CMK (cell line): ENCODE measurements at regions not wholly inside any gene's neighbourhood (a gene's known extent, or its start where the extent isn't known, plus 50 kb on each side); places are given as distances from the start of the nearest gene placed in this dataset.
"Not testable (repeated sequence)": the region's sequence is repeated elsewhere in the genome, so short reads cannot be mapped to it uniquely, and the experiment has no call there.

Source experiments
- DNase-seq: peaks from one replicate; pipeline ENCODE4 v3.0.0-alpha.2; 2010; ENCODE audit warnings: low read depth

DNA sequence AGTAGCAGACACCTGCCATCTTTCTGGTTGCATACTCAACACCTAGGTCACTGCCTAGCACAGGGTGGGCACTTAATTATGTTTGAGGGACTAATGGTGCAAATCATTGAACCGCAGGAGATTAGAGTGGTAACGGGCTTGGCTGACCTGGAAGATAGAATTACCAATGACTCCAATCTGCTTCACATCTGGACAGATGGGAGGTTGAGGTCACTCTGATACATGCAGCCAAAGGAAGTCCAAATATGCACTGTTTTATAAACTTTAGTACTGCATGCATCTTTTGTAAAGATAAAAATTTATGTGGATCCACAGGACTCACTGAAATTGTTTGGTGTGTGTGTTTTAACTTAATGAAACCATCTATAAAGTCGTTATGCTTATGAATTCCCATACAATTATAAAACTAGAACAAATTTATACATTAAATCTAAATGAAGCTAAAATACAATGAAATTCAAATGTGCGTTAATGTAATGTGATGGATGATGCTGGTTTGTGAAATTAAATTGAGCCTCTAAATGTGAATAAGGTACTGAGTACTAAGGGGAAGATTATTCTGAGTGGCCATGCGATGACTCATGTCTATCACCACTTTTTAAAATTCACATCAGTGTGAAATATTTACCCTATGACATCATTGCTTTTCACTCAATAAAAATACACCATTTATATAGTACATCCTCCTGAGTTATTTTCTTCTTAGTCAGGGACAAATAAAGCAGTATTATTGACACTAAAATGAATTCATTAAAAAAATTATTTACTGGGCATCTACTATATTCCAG is 224.7 kb upstream of the FAM78B start:
- no peak for DNase-seq

DNA sequence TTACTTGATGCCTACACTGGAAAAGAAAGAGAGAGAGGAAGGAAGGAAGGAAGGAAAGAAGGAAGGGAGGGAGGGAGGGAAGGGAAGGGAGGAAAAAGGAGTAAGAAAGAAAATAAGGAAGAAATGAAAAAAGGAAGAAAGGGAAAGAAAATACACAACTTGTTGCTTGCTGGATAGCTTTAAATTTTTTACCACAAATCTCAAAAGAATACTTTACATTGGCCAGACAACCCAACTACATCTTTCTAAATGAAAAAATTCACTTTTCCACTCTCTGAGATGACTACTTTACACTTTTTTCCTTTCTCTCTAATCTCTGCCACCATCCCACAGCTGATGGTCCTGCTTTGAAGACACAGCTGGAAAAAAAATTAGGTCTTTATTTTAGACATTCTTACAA is 228.9 kb upstream of the FAM78B start:
- DNase-seq, result no peak

DNA sequence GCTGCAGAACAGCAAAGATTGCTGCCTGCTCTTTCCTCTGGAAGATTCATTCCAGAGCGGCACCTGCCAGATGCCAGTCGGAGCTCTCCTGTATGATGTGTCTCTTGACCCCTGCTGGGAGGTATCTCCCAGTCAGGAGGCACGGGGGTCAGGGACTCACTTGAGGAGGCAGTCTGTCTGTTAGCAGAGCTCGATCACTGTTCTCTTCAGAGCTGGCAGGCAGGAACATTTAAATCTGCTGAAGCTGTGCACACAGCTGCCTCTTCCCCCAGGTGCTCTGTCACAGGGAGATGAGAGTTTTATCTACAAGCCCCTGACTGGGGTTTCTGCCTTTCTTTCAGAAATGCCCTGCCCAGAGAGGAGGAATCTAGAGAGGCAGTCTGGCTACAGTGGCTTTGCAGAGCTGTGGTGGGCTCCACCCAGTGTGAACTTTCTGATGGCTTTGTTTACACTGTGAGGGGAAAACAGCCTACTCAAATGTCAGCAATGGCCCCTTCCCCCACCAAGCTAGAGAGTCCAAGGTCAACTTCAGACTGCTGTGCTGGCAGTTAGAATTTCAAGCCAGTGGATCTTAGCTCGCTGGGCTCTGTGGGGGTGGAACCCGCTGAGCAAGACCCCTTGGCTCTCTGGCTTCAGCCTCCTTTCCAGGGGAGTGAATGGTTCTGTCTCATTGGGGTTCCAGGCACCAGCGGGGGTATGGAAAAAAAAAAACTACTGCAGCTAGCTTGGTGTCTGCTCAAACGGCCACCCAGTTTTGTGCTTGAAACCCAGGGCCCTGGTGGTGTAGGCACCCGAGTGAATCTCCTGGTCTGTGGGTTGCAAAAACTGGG is 242.7 kb upstream of the FAM78B start:
- DNase-seq, result not testable (repeated sequence)

DNA sequence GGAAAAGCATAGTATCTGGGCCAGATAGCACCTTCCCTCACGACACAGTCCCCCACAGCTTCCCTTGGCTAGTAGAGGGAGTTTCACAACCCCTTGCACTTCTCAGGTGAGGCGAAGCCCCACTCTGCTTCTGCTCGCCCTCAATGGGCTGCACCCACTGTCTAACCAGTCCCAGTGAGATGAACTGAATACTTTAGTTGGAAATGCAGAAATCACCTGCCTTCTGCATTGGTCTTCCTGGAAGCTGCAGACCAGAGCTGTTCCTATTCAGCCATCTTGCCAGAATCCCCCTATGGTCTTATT is 243.2 kb upstream of the FAM78B start:
- no peak for DNase-seq

DNA sequence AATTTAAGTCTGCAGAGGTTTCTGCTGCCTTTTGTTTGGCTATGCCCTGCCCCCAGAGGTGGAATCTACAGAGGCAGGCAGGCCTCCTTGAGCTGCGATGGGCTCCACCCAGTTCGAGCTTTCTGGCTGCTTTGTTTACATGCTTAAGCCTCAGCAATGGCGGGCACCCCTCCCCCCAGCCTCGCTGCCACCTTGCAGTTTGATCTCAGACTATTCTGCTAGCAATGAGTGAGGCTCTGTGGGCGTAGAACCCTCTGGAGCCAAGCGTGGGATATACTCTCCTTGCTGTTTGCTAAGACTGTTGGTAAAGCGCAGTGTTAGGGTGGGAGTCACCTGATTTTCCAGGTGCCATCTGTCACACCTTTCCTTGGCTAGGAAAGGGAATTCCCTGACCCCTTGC is 250.0 kb upstream of the FAM78B start:
- not testable (repeated sequence) for DNase-seq

DNA sequence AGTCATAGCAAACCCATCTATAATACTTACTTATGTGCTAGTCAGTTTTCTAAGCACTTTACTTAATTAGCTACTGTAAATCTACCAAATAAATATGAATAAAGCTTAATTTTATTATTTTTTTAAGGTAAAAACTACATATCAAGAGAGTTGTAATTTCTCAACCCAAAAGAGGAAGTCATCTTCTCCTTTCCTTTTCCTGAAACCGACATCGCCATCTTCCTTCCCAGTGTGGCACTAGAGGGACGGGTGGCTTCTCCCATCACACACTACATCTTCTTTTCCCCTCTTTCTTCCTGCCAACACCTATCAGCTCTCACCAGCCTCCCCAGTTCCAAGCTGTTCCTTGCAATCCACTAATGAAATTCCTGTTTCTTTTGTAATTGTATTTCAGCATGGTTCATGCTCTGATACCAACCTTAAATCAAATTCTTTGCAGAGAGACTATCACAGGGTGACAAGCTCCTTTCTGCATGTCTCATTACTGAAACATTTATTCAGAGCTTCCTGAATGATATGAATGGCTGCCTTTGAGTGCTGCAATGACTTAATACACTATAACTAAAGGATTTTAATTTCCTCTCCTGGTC is 251.6 kb upstream of the FAM78B start:
- no peak for DNase-seq

DNA sequence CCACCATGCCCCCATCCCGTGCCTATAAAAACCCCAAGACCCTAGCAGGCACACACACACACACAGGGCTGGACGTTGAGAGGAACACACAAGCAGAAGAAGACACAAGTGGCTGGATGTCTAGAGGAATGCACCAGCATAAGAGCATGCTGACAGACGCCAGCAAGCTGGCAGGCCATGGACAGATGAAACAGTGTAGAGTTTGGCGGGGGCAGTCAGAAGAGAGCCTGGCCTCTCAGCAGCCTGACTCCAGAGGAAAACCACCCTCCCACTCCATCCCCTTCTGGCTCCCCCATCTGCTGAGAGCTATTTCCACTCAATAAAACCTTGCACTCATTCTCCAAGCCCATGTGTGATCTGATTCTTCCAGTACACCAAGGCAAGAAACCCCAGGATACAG is 255.8 kb upstream of the FAM78B start:
- not testable (repeated sequence) for DNase-seq

DNA sequence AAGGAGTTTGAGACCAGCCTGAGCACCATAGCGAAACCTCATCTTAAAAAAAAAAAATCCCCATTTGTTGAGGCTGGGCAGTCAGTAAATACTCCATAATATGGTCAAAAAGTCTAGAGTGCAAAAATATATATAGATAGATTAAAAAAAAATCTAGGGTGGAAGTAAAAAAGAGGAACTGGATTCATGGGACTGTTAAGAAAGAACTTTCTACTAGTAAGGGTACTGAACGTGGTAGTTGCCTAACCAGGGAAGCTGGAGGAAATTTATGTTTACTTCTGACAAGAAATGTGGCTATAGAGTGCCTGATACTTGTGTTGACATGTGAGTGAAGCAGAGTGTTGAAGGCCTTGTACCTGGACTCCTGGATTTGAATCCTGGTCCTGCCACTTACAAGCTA is 265.9 kb upstream of the FAM78B start:
- no peak for DNase-seq

DNA sequence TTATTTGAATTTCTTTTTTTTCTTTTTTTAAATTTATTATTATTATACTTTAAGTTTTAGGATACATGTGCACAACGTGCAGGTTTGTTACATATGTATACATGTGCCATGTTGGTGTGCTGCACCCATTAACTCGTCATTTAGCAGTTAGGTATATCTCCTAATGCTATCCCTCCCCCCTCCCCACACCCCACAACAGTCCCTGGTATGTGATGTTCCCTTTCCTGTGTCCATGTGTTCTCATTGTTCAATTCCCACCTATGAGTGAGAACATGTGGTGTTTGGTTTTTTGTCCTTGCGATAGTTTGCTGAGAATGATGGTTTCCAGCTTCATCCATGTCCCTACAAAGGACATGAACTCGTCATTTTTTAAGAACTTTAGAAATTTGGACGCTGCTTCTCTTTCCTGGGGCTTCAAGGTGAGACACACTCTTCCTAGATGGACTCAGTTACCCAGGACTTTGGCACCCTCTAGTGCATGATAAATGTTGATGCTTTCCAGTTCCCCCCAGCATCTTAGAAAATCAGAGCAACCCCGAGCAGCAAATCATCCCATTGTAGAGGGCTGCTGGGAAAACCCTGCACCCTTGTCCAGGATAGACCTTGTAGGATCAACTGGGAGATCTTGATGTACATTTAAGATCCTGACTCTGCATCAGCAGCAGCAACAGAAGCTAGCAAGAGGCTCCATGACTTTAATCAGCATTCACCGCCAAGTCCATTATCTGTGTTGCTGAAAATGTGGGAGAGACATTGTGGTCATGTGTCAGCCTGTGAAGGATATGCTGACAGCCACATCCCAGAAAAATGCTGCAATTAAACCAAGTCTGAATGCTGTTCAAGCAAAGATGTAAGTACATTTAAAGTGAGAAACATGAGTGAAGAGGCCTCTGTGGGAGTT is 266.9 kb upstream of the FAM78B start:
- not testable (repeated sequence) for DNase-seq

DNA sequence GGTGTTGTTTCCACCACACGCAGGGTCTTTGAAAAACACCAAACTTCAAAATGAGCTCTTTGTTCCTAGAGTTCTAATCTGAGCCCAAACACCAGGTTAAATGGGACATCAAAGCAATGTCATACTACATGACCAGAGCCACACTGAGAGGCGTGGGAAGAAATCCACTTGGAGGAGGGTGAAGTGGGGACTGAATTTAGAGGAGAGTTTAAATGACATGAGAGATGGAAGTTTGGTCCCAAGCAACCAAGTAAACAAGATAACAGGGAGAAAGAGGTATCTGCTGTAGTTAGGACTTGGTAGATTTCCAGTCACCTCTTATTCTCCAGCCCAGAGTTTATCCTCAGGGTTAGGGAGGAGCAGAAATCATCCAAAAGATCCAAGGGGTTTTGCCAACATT is 290.9 kb upstream of the FAM78B start:
- DNase-seq, result no peak

DNA sequence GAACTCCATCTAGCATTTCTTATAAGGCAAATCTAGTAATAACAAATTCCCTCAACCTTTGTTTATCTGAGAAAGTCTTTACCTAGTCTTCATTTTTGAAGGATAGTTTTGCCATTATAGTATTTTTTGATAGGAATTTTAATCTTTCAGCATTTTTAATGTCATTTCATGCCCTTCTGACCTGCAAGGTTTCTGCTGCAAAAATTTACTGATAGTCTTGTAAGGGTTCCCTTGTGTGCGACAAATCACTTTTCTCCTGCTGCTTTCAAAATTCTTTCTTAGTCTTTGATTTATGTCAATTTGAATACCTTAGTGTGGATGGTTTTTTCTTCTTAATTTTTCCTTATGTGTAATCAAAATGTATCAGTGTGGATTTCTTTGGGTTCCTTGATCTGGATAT is 297.5 kb upstream of the FAM78B start:
- no peak for DNase-seq

DNA sequence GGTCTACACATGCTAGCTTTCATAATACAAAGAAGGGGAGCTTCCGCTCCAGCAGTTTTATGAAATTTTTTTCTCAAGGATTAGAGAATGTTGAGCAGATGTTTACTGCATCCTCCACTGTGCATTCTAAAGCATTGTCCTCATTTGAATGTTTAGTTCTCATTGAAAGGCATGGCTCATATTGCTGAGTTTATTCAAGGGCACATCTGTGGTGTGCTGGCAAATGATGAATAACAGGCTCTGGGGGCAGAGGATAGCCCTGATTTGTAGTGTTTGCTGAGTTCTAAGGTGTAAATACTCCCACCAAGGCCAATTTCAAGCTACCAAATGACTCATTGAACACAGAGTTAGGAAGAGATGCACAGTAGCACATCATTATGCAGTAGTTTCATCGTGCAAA is 303.2 kb upstream of the FAM78B start:
- no peak for DNase-seq

DNA sequence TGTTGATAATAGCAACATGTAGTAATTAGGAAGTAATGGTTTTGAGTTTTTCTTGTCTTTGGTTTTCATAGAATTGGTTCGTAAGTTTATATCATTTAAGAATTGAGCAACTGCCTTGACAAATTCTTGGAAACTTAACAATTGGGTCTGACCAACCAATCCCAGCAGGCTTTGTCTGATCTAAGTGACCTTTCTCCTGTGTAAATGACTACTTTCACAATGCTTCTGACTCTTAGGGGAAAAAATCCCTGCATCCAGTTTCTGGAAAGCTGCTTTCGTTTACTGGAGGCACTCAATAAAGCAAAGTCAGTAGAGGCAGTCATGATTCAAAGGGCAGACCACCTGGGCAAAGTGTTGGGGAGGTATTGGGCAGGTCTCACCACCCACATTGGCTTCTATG is 303.6 kb upstream of the FAM78B start:
- no peak for DNase-seq

DNA sequence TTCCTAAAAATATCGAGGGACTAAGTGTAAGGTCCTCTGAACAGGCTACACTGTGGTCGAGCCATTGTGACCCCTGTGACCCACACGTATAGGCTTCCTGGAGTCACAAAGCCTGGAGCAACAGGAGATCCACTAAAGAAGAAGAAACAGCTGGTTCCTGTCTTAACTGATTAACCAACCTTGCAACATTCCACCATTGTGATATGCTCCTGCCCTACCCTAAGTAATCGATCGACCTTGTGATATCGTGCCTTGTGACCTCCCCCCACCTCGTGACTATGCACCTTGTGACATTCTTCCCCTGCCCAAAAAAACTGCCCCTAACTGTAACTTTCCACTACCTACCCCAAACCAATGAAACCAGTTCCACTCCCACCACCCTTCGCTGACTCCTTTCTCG is 304.6 kb upstream of the FAM78B start:
- DNase-seq, result peak; percentile 49

DNA sequence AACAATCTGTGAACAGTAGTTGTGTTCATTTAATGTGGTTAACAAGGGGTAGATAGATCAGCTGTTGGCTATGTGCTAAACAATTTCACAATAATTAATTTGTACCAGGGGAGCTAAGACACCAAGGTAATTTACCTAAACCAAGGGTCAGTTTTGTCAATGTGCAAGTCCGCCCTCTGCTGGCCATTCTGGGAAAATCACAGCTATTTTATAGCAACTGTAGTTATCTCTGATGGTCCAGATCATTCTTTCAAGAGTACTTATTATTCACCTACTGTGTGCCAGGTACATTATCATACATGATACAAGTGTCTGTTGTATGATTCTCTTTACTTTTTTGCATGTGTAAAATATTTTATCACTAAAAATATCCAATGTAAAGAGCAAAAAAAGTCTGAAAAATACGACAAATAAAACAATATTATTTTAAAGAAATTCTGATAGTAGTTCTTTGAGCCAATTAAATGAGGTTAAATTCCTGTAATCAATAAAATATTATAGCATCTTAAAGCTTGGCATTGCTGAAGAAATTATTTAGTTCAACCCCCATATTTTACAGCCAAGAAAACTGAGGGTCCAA is 312.3 kb upstream of the FAM78B start:
- no peak for DNase-seq

DNA sequence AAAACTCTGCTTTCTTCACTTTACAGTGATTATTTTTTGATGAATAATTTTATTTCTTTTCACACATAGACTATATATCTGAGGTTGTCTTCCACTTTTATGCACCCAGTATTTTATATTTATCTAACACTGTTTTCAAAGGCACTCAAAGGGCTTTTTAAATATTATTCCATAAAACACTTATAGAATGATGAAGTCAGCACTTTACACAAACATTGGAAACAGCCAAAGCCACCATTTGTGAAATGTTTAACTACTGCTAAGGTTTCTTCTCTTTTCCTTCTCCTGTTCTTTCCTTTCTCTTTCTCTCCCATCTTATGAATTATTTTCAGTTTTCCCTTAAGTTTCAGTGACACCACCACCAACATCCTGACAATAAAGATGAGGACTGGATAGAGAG is 317.7 kb upstream of the FAM78B start:
- DNase-seq, result no peak

DNA sequence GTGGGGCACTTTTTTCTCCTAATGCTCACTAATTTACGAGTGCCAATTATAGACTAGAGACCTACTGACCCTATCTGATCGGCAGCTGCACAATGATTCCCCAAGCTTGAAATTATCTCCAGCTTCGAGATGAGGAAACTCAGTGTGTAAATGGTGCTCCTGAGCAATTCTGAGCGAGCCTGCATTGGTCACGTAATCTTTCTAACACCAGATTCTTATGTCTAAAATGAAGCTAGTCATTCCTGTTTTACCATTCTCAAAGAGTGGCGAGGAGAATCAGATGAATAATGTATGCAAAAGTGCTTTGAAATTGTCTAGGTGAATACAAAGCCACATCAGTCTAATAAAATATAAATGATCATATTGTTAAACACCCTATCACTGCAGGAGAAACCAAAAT is 318.1 kb upstream of the FAM78B start:
- DNase-seq, result no peak

DNA sequence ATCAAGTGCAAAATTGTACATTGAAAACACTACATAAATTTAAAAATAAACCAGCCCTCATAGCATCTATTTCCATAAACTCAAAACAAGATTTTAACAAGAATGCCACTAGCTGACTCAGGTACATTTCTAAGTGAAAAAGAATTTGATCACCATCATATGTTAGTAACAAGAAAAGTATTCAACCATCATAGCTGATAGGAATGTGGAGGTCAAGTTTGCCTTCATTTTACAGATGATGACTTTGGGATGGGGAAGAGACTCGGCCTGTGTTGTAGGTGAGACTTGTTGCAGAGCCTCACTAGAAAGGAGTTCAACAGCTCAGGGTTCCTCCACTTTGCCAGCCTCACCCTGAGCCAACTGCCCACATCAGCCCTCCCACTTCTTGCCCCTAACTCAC is 318.8 kb upstream of the FAM78B start:
- no peak for DNase-seq

DNA sequence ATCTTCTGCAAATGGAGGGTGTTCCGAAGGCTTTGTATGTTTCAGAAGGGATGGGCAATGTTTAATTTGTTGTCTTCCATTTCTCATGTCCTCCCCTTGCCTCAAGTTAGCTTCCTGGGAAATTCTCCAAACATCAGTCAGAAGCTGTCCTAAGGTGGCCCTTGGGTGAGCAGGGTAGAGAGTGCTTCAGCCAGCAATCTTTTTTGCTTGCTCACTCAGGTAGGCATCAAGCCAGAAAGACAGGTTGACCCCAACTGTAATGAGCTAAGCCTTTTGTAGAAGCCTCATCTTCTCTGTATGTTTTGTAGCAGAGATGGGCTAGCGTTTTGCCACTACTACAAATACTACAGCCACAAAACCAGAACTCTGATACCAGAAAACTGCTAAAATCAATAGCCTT is 321.5 kb upstream of the FAM78B start:
- DNase-seq, result no peak

DNA sequence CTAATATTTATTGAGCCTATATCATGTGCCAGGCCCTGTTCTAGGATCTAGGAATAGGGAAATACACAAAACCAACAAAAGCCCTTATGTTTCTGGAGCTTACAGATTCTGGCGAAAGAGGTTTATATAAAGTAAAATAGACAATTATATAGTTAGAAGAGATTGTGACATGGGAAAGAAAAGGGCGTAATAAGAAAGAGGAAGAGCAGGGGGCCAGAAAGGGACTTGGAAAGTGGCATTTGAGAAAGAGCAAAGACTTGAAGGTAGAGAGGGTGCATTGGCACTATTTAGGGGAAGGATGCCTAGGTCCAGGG is 322.5 kb upstream of the FAM78B start:
- no peak for DNase-seq

DNA sequence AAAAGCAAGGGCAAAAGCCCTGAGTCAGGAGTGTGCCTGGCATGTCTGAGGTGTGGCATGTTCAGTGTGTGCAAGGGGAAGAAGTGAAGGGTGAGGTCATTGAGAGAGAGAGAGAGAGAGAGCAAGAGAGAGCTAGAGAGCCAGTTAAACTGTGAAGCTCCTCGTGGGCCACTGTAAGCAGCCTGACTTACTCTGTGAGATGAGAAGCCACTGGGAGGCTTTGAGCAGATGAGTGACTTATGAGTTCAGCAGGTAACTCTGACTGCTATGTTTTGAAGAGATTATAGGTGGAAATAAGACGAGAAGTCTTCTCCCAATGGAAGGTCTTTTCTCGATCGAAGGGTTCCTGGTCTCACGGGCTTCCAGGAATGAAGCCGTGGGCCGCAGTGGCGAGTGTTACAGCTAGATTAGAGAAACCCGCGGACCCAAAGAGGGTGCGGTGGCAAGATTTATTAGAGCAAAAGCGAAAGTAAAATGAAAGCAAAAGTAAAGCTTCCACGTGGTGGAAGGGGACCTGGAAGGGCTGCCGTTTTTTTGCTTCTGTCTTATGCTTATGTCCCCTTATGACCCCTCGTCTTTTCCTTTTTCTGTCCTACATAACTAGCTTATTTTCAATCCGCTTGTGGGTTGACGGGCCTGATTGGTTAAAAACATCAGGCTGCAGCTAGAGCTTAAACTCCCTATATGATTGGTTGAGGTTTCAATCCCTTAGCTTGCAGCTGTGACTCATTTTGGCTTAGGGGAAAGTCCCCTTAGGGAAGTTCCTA is 323.1 kb upstream of the FAM78B start:
- DNase-seq, result peak; percentile 58
